Activated T-cell treated with anti-CD3 and anti-CD28 coated beads, Interleukin-2, amount 50 U/mL, for 72 hours (primary cell): ENCODE measurements at regions not wholly inside any gene's neighbourhood (a gene's known extent, or its start where the extent isn't known, plus 50 kb on each side); places are given as distances from the start of the nearest gene placed in this dataset.

Source experiments
- ATAC-seq, 2 donors: fragments of 150-1000 bp; cut with Tn5 transposase; replicated peaks in 1 of 2; 2 replicates each; pipeline ENCODE4 v1.10.0; 2021; ENCODE audit warnings: moderate library complexity in 2 of 2, mild to moderate bottlenecking in 1 of 2
- DNase-seq, 2 donors: peaks; one replicate each; pipeline ENCODE4 v3.0.0; 2021 to 2022; ENCODE audit warnings: mixed read lengths in 1 of 2
- H3K27ac Mint-ChIP-seq: one replicate; pipeline ENCODE4 v1.8.0; 2022; ENCODE audit warnings: mild to moderate bottlenecking, moderate library complexity, mixed read lengths
- H3K27me3 Mint-ChIP-seq: one replicate; pipeline ENCODE4 v1.8.0; 2022; ENCODE audit warnings: low read depth, mixed read lengths
- H3K36me3 Mint-ChIP-seq, 2 donors: one replicate each; pipeline ENCODE4 v1.8.0; 2022; ENCODE audit warnings: mixed read lengths in 2 of 2, mild to moderate bottlenecking in 1 of 2; ENCODE audit not compliant: insufficient read depth in 2 of 2
- H3K4me1 Mint-ChIP-seq: one replicate; pipeline ENCODE4 v1.8.0; 2022; ENCODE audit warnings: low read depth, mixed read lengths
- H3K4me3 Mint-ChIP-seq, 2 donors: one replicate each; pipeline ENCODE4 v1.8.0; 2022; ENCODE audit warnings: mild to moderate bottlenecking in 2 of 2, mixed read lengths in 2 of 2, moderate library complexity in 2 of 2
- H3K9me3 Mint-ChIP-seq, 2 donors: one replicate each; pipeline ENCODE4 v1.8.0; 2022; ENCODE audit warnings: mixed read lengths in 2 of 2

- Mint-ChIP-seq H3K4me3 (peak overlapping the region; percentile 26 to 70), H3K9me3 (peaks cover 0 to 3% of the 10 kb centered on the region in 2 donors), H3K4me1 (peaks cover 25% of the 10 kb centered on the region), H3K27ac (peak overlapping the region; percentile 3), H3K36me3 (no peaks in the 10 kb centered on the region), H3K27me3 (peaks cover 7% of the 10 kb centered on the region)
- ATAC-seq: peak; percentile 37 to 53
- no peak for DNase-seq
Measured at GRCh38 chr3:28934126-28934813, 346.6 kb upstream of the RBMS3 start.

GRCh38 chr3:28935146-28935545, 345.7 kb upstream of the RBMS3 start:
- ATAC-seq (peak; percentile 71 to 73), DNase-seq (peak; percentile 3 to 10)
- peaks cover 7% of the 10 kb centered on the region for H3K27me3 Mint-ChIP-seq
- peaks cover 30% of the 10 kb centered on the region for H3K4me1 Mint-ChIP-seq
- H3K4me3 Mint-ChIP-seq: peak overlapping the region; percentile 55 to 70
- H3K27ac Mint-ChIP-seq: peak overlapping the region; percentile 80
- H3K36me3 Mint-ChIP-seq: no peaks in the 10 kb centered on the region
- peaks cover 0 to 3% of the 10 kb centered on the region in 2 donors for H3K9me3 Mint-ChIP-seq

- H3K4me3 Mint-ChIP-seq: peak overlapping the region; percentile 16 to 81
- H3K4me1 Mint-ChIP-seq: peaks cover 39% of the 10 kb centered on the region
- ATAC-seq (peak; percentile 40 to 59), DNase-seq (no peak)
- no peaks in the 10 kb centered on the region for H3K36me3 Mint-ChIP-seq
- H3K27me3 Mint-ChIP-seq: peaks cover 7% of the 10 kb centered on the region
- peak overlapping the region; percentile 94 for H3K27ac Mint-ChIP-seq
- peaks cover 0 to 3% of the 10 kb centered on the region in 2 donors for H3K9me3 Mint-ChIP-seq
Measured at GRCh38 chr3:28936154-28936553, 344.7 kb upstream of the RBMS3 start.

GRCh38 chr3:28940530-28940929, 340.3 kb upstream of the RBMS3 start:
- H3K9me3 Mint-ChIP-seq: no peaks in the 10 kb centered on the region
- peak; percentile 31 to 35 for ATAC-seq
- peak overlapping the region; percentile 56 to 84 for H3K4me3 Mint-ChIP-seq
- H3K27me3 Mint-ChIP-seq: peaks cover 10% of the 10 kb centered on the region
- no peak overlapping the region for H3K27ac Mint-ChIP-seq
- DNase-seq: peak in 1 of 2 donors; percentile 8
- H3K36me3 Mint-ChIP-seq: no peaks in the 10 kb centered on the region
- peaks cover 23% of the 10 kb centered on the region for H3K4me1 Mint-ChIP-seq

GRCh38 chr3:28940994-28941393, 339.9 kb upstream of the RBMS3 start:
- Mint-ChIP-seq H3K36me3 (no peaks in the 10 kb centered on the region), H3K4me1 (peaks cover 19% of the 10 kb centered on the region), H3K27me3 (peaks cover 15% of the 10 kb centered on the region), H3K9me3 (no peaks in the 10 kb centered on the region), H3K4me3 (peak overlapping the region in 1 of 2 donors; percentile 84), H3K27ac (no peak overlapping the region)
- no peak for DNase-seq
- peak in 1 of 2 donors; percentile 9 for ATAC-seq

GRCh38 chr3:28947061-28947460, 333.8 kb upstream of the RBMS3 start:
- Mint-ChIP-seq H3K9me3 (peaks cover 1 to 3% of the 10 kb centered on the region in 2 donors), H3K4me1 (no peaks in the 10 kb centered on the region), H3K27me3 (peaks cover 16% of the 10 kb centered on the region), H3K36me3 (no peaks in the 10 kb centered on the region), H3K27ac (no peak overlapping the region), H3K4me3 (no peak overlapping the region)
- DNase-seq: no peak
- no peak for ATAC-seq

GRCh38 chr3:28947751-28948150, 333.1 kb upstream of the RBMS3 start:
- H3K9me3 Mint-ChIP-seq: peaks cover 1 to 3% of the 10 kb centered on the region in 2 donors
- DNase-seq (no peak), ATAC-seq (no peak)
- H3K4me3 Mint-ChIP-seq: no peak overlapping the region
- no peaks in the 10 kb centered on the region for H3K36me3 Mint-ChIP-seq
- H3K27ac Mint-ChIP-seq: no peak overlapping the region
- H3K4me1 Mint-ChIP-seq: no peaks in the 10 kb centered on the region
- peaks cover 16% of the 10 kb centered on the region for H3K27me3 Mint-ChIP-seq

GRCh38 chr3:28948685-28949084, 332.2 kb upstream of the RBMS3 start:
- DNase-seq (no peak), ATAC-seq (no peak)
- Mint-ChIP-seq H3K27me3 (peaks cover 16% of the 10 kb centered on the region), H3K4me3 (no peak overlapping the region), H3K4me1 (no peaks in the 10 kb centered on the region), H3K27ac (no peak overlapping the region), H3K9me3 (peaks cover 1 to 3% of the 10 kb centered on the region in 2 donors), H3K36me3 (no peaks in the 10 kb centered on the region)

- Mint-ChIP-seq H3K9me3 (peaks cover 1 to 3% of the 10 kb centered on the region in 2 donors), H3K27ac (no peak overlapping the region), H3K27me3 (peaks cover 15% of the 10 kb centered on the region), H3K4me1 (no peaks in the 10 kb centered on the region), H3K36me3 (no peaks in the 10 kb centered on the region), H3K4me3 (no peak overlapping the region)
- ATAC-seq (no peak), DNase-seq (no peak)
Measured at GRCh38 chr3:28949580-28949979, 331.3 kb upstream of the RBMS3 start.

- Mint-ChIP-seq H3K9me3 (peaks cover 1 to 3% of the 10 kb centered on the region in 2 donors), H3K36me3 (no peaks in the 10 kb centered on the region), H3K27ac (no peak overlapping the region), H3K4me1 (no peaks in the 10 kb centered on the region), H3K4me3 (no peak overlapping the region), H3K27me3 (peaks cover 5% of the 10 kb centered on the region)
- ATAC-seq: no peak
- no peak for DNase-seq
Measured at GRCh38 chr3:28950614-28951013, 330.3 kb upstream of the RBMS3 start.

- no peak overlapping the region for H3K4me3 Mint-ChIP-seq
- peaks cover 1 to 3% of the 10 kb centered on the region in 2 donors for H3K9me3 Mint-ChIP-seq
- DNase-seq (no peak), ATAC-seq (no peak)
- no peaks in the 10 kb centered on the region for H3K27me3 Mint-ChIP-seq
- H3K27ac Mint-ChIP-seq: no peak overlapping the region
- H3K4me1 Mint-ChIP-seq: no peaks in the 10 kb centered on the region
- no peaks in the 10 kb centered on the region for H3K36me3 Mint-ChIP-seq
Measured at GRCh38 chr3:28951772-28952556, 328.9 kb upstream of the RBMS3 start.

GRCh38 chr3:28958656-28959055, 322.2 kb upstream of the RBMS3 start:
- no peaks in the 10 kb centered on the region for H3K4me1 Mint-ChIP-seq
- no peaks in the 10 kb centered on the region for H3K9me3 Mint-ChIP-seq
- H3K36me3 Mint-ChIP-seq: no peaks in the 10 kb centered on the region
- no peaks in the 10 kb centered on the region for H3K27me3 Mint-ChIP-seq
- no peak overlapping the region for H3K4me3 Mint-ChIP-seq
- DNase-seq (no peak), ATAC-seq (no peak)
- no peak overlapping the region for H3K27ac Mint-ChIP-seq

GRCh38 chr3:28971156-28971555, 309.7 kb upstream of the RBMS3 start:
- Mint-ChIP-seq H3K4me1 (peaks cover 10% of the 10 kb centered on the region), H3K27ac (no peak overlapping the region), H3K4me3 (no peak overlapping the region), H3K9me3 (peaks cover 12 to 17% of the 10 kb centered on the region in 2 donors), H3K27me3 (peaks cover 10% of the 10 kb centered on the region), H3K36me3 (peaks cover 6 to 13% of the 10 kb centered on the region in 2 donors)
- ATAC-seq: no peak
- no peak for DNase-seq
